Epidermal melanocyte (primary cell): ENCODE measurements at regions not wholly inside any gene's neighbourhood (a gene's known extent, or its start where the extent isn't known, plus 50 kb on each side); places are given as distances from the start of the nearest gene placed in this dataset.
"Not testable (repeated sequence)": the region's sequence is repeated elsewhere in the genome, so short reads cannot be mapped to it uniquely, and the experiment has no call there.

Source experiments
- DNase-seq: peaks from one replicate; pipeline ENCODE4 v3.0.0; 2011; ENCODE audit warnings: low spot score; ENCODE audit not compliant: insufficient read length

- peak; percentile 21 for DNase-seq
These were observed 843.2 kb downstream of the KCNA4 start for GRCh38 chr11:29173660-29174062.

DNA sequence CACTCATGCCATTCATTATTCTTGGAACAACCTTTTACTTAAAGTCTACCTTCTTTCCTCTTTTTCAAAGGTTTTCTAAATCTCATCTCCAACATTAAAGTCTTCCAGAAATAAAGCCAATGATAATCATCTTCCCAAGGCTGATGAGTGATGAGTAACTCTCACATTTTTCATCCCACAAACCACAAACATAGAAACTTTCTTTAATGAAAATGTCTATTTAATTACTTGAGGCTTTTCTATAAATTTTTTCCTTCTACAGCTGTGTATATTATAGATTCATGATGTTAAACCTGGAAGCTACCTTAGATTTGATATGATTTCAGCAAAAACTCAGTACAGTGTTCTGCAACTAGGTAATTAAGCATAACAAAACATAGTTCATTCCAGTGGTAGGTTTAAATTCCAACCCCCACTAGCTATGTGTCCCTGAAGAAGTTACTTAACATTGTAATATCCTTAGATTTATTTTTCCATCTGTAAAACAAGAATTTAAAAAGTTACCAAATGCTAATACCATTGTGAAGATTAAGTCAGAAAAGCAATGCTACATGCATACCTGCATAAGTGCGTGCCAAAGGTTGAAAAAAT, 845.4 kb downstream of the KCNA4 start:
- no peak for DNase-seq

GRCh38 chr11:29166306-29166705, 850.5 kb downstream of the KCNA4 start:
- no peak for DNase-seq

GRCh38 chr11:29163231-29163630, 853.6 kb downstream of the KCNA4 start:
- no peak for DNase-seq

DNA sequence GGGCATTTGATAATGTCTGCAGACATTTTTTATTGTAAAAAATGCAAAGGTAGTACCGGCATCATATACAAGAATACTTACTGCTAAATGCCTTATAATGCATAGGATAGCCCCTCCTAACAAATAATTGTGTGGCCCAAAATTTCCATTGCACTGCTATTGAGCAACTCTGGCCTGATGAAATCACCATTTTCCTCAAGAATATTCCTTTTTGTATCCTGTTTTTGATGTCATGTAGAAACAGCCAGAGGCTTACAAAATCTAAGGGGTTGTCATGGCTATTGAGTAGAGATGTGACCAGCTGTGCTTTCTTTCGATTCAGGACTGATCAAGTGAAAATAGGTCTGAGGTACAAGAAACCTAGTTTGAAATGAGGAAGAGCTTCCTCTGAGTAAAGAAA, 854.3 kb downstream of the KCNA4 start:
- no peak for DNase-seq

DNA sequence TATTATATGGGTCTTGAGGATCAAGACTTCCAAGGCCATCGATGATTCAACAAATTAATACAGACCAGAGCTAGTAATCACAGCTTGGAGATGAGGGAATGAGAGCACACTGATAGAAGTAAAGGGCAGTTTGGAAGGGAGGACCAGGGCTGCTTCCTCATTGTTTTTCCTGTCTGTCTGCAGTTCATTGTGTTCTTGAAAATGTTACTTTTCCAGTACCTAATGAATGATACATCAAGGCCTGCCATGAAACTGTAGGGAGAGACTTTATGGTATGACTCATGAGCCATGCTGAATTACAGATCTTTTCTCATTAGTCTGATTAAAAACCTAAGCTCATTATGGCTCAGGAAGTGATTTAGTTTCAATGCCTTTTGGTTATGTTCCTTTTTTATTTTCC, 855.6 kb downstream of the KCNA4 start:
- DNase-seq = no peak

- peak; percentile 67 for DNase-seq
These were observed 857.0 kb downstream of the KCNA4 start for GRCh38 chr11:29159552-29160465.

GRCh38 chr11:29153078-29153477, 863.8 kb downstream of the KCNA4 start:
- no peak for DNase-seq

- DNase-seq = not testable (repeated sequence)
These were observed 874.3 kb downstream of the KCNA4 start for GRCh38 chr11:29142573-29142972.

DNA sequence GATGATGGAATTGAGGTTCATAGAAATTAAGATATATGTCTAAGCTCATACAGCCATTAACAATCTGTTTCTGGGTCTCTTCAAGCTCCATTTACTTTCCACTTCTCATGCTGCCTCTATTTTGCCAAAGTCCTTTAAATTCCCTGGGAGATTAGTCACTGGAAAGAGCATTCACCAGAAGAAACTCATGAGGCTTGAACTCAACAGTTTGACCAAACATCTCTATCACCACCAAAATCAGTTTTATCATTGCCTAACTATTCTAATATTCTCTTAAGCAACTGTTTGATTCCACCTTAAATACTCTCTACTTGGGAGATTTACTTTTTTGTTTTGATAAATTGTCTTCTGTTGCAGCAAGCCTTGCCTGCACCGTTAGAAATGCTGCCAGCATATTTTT, 881.3 kb downstream of the KCNA4 start:
- DNase-seq = no peak

DNA sequence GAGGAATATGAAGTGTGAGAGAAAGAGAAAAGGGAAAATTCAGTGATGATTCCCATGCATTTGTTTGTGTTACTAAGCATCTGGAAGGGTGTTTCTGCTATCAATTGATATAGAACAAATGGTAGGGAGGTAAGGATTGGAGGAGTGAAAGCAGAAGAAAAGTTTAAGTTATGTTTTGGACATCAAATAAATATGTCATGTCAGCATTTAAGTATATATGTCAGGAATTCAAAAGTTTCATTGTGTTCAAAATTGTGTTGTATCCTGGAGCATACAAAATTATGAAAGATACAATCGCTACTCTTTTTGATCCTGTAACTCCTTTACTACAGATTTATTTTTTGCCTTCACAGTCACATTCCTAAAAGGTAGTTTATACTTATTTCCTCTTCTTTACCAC, 885.8 kb downstream of the KCNA4 start:
- DNase-seq = no peak

DNA sequence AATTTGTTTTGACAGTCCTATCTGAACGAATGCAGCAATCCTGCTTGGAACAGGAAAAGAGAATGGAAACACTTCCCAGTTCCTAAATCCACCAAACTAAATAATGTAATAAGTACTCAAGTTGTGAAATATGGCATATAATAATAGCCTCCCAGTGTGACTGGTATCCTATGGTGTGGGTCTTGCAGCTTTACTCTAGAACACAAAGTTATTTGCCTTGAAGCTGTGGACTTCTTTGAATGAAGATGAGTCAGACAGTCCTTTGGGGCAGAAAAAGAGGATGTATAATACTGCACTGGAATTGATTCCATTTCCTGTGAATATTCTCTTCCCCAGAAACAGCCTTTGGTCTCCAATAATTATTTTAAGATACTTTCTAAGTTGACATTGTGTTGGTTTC, 887.0 kb downstream of the KCNA4 start:
- DNase-seq = no peak

DNA sequence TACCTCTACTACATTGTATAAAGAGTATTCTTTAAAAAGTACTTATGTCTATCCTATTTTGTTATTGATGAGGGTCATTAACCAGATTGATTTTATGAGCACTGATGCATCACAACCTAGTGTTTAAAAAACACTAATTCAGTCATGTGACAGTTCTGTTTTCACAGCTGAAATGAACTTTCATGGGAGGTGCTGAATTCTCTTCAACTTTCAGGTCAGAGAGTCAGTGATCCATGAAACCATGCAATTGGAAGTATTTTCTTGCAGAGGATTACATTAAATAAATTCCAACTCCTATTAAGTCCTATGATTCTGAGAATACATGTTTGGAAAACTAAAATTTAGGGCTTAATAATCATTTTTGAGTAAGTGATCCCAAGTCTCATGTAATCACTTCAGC, 889.4 kb downstream of the KCNA4 start:
- DNase-seq = no peak

- no peak for DNase-seq
These were observed 891.2 kb downstream of the KCNA4 start for GRCh38 chr11:29125606-29126005.

- DNase-seq = no peak
These were observed 892.4 kb downstream of the KCNA4 start for GRCh38 chr11:29124470-29124869.

DNA sequence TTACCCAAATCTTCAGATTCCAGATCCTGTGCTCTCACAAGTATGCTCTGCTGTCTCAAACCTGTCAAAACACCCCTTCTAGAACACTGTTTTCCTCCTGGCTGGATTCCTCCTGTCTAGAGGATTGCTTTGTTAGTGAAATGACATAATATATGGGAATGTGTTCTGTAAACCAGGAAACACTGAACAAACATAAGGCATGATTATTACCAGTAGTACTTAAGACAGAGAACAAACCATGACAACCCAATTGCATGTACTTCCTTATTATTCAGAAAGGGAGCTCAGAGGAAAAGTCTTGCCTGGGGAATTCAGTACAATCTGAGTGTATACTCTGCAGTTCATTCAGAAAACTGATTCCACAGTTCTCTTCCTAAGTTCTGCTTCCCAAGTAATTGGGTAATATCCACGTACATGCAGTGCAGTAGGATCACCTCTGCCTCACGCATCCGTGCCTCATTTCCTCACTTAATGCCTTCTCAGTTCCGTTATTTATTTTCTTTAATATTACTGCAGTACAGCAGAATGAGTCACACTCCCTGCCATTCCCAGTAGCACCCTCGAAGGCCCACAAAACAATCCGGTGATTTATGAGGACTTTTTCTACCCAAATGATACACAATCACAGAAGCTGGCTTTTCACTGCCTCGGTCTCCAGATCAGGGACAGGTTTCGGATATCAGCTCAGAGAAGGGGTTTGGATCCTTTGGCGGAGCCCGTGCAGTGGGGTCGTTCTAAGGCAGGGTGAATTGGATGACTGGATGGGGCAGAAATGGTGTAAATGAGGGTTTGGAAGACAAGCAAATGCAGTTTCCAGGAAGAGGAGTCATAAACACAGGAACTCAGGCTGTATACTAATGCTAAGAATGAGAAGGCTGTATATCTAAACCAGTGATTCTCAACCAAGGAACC, 896.9 kb downstream of the KCNA4 start:
- DNase-seq = peak; percentile 19

GRCh38 chr11:29119116-29119515, 897.7 kb downstream of the KCNA4 start:
- no peak for DNase-seq

DNA sequence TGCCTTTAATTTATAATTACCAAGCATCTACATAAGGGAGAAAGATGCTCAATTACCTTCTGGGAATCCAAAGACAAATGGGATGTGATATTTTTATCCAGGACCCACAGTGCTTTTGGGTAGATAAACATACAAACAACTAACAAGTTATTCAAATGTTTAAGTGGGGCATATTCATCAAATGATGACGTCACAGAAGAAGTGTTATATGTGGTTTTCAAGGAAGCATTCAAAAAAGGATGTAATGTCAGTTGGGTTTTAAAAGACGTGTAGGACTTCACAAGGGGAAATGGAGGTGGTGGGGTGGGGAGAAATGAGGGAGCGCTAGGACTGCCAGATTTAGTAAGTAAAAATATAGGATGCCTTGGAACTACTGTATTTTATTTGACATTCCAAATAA, 915.9 kb downstream of the KCNA4 start:
- no peak for DNase-seq

DNA sequence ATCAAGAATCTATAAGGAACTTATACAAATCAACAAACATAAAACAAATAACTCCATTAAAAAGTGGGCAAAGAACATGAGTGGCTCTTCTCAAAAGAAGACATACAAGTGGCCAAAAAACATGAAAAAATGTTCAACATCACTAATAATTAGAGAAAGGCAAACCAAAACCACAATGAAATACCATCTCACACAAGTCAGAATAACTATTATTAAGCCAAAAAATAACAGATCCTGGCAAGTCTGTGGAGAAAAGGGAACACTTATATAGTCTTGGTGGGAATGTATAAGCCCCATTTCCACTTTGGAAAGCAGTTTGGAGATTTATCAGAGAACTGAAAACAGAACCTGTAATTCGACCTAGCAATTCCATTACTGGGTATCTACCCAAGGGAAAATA, 921.0 kb downstream of the KCNA4 start:
- no peak for DNase-seq

DNA sequence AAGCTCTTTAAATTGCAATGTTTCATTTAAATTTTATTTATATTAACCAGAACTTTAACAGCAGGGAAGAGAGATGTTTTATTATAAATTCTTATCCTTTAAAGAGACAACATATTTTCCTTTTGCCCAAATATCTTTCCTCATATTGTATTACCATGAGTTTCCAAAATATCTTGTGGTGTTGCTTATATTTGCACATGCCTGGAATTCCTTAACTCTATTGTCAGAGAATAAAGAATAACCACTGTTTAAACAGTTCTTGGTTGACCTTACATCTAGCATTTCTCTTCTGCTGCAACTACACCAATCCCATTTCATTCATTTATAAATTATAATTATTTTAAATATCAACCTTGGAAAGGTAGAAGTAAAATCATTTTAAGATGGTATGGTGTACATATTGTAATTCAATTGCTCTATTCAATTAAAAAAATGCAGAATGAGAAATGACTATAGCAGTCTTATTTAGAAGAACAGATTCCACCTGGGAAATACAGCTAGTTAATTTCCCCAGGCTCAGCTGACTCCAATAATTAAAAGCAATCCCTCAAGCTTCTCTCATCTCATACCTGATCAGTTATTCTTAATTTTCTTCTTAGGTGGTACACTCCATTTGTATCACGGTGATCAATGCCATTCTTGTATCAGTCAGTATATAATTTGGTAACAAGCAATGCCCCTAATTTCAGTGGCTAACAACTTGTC, 923.3 kb downstream of the KCNA4 start:
- no peak for DNase-seq

DNA sequence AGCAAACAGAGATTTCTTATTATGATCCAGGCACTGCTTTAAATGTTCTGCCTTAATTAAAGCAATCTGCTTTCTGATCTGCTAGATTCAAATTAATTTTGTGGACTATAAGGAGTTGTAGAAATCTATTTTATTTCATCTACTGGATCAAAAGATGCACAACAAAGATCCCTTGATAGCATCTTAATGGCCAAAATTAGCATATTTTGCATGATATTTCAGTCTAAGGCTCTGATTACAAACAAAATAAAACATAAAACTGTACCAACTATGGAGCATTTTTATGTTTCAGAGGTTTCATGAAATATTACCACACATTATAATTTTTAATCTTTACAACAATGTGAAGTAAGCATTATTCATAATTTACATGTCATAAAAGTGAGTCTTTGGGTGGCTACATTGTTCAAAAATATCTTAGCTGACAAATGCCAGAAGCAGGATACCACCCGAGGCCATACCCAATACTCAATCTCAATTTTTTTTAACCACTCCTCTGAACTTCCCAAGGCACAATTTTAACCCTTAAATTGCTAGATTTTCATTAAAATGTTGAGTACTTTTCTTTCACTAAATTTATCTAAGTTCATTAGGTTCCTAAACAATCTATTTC, 929.5 kb downstream of the KCNA4 start:
- DNase-seq = no peak
